ENCODE measurements at regions not wholly inside any gene's neighbourhood (a gene's known extent, or its start where the extent isn't known, plus 50 kb on each side); places are given as distances from the start of the nearest gene placed in this dataset.

DNA sequence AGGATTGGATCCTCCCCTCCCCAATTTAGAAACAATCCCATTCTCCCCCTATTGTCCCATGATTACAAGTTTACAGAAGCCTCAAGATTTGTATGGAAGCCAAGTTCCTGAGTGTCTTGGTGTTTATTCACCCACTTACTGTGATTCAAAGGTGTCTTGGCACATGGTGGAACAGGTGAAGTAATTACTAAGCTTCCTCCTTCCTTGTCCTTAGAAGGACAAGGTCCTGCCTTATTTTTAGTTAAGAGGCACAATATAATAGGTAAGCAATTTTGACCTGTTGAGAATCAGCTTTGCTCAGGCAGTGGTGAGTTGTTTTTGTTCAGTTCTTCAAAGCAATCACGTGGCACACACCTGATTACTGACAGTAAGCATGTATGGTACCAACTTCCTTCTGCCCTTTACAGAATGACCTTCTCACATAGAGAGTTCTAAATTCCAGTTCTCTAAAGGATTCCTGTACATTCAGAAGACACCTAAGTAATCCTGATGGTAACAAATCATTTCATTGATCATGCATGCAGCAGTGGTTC lies 60.7 kb upstream of the SLC13A1 start:
- peaks cover under 1 to 8% (median under 1%) of the 10 kb centered on the region in 7 donors for H3K9me3 Mint-ChIP-seq
- H3K36me3 Mint-ChIP-seq: no peaks in the 10 kb centered on the region
- intact Hi-C loops (cut with micrococcal nuclease): no loop called here
- Histone ChIP-seq H2AFZ (ENCODE audit: insufficient read depth, low read depth, low read length, poor library complexity, severe bottlenecking) (no peak overlapping the region), H3K4me2 (replicated peaks; ENCODE audit: extremely low read depth, low read length, poor library complexity, severe bottlenecking) (no peak overlapping the region), H3K9ac (ENCODE audit: insufficient read depth, low read length, poor library complexity, severe bottlenecking) (no peak overlapping the region), H3K27ac (ENCODE audit: low read depth in 1 of 2, low read length in 2 of 2) (no peak overlapping the region), H3K9me3 (replicated peaks in 1 of 2; ENCODE audit: control insufficient read depth in 1 of 2, insufficient read depth in 1 of 2, low read length in 2 of 2) (no peaks in the 10 kb centered on the region), H3K36me3 (replicated peaks in 1 of 2; ENCODE audit: control insufficient read depth in 1 of 2, insufficient read depth in 2 of 2, low read length in 2 of 2) (no peaks in the 10 kb centered on the region), H3K27me3 (ENCODE audit: control insufficient read depth in 2 of 2, insufficient read depth in 2 of 2, low read length in 2 of 2) (no peaks in the 10 kb centered on the region), H3K79me2 (ENCODE audit: insufficient read depth, low read length) (no peaks in the 10 kb centered on the region), H3K4me1 (ENCODE audit: control insufficient read depth in 1 of 2, insufficient read depth in 2 of 2, low read length in 2 of 2) (no peaks in the 10 kb centered on the region), H3K4me3 (replicated peaks in 1 of 3; ENCODE audit: low read depth in 2 of 3, low read length in 3 of 3) (no peak overlapping the region), H4K20me1 (ENCODE audit: insufficient read depth, low read length) (no peaks in the 10 kb centered on the region)
- no peak for DNase-seq
- 60% methylated on average over 1 of the region's 1 CpG for WGBS (ENCODE audit: insufficient coverage)
- no peak overlapping the region for H3K27ac Mint-ChIP-seq
- no peaks in the 10 kb centered on the region for H3K4me1 Mint-ChIP-seq
- no peak overlapping the region for H3K4me3 Mint-ChIP-seq
- TF ChIP-seq, protein P1, sequence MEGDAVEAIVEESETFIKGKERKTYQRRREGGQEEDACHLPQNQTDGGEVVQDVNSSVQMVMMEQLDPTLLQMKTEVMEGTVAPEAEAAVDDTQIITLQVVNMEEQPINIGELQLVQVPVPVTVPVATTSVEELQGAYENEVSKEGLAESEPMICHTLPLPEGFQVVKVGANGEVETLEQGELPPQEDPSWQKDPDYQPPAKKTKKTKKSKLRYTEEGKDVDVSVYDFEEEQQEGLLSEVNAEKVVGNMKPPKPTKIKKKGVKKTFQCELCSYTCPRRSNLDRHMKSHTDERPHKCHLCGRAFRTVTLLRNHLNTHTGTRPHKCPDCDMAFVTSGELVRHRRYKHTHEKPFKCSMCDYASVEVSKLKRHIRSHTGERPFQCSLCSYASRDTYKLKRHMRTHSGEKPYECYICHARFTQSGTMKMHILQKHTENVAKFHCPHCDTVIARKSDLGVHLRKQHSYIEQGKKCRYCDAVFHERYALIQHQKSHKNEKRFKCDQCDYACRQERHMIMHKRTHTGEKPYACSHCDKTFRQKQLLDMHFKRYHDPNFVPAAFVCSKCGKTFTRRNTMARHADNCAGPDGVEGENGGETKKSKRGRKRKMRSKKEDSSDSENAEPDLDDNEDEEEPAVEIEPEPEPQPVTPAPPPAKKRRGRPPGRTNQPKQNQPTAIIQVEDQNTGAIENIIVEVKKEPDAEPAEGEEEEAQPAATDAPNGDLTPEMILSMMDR (IDR thresholded peaks at IDR 0.05): no peak
- H3K27me3 Mint-ChIP-seq (ENCODE audit: low read depth in 3 of 3): no peaks in the 10 kb centered on the region

DNA sequence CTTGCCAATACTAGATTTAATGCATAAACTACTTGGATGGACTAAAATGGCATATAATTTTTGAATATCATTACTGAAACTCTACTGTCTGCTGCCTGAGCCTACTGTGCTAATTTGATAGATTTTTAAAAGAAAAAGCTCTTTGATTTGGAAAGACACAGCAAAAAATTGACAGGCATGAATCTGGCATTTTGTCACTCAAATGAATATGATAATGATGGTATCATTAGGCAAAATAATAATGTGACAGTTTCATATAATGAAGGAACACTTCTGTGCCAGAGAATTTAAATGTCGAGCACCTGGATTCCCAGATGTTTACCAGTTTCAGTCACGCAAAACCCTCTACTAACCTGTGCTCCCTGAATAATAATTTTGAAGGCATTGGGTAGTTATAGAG lies 60.0 kb upstream of the SLC13A1 start:
- no peaks in the 10 kb centered on the region for H3K27me3 ChIP-seq (ENCODE audit: control insufficient read depth in 2 of 2, insufficient read depth in 2 of 2, low read length in 2 of 2)
- no peak for DNase-seq
- intact Hi-C loops (cut with micrococcal nuclease): no loop called here
- Mint-ChIP-seq H3K27ac (no peak overlapping the region), H3K36me3 (no peaks in the 10 kb centered on the region), H3K4me3 (no peak overlapping the region), H3K4me1 (no peaks in the 10 kb centered on the region), H3K9me3 (peaks cover 0 to 10% (median 0%) of the 10 kb centered on the region in 7 donors), H3K27me3 (ENCODE audit: low read depth in 3 of 3) (no peaks in the 10 kb centered on the region)
- no peak overlapping the region for H2AFZ ChIP-seq (ENCODE audit: insufficient read depth, low read depth, low read length, poor library complexity, severe bottlenecking)
- no peaks in the 10 kb centered on the region for H3K36me3 ChIP-seq (replicated peaks in 1 of 2; ENCODE audit: control insufficient read depth in 1 of 2, insufficient read depth in 2 of 2, low read length in 2 of 2)
- H3K4me2 ChIP-seq (replicated peaks; ENCODE audit: extremely low read depth, low read length, poor library complexity, severe bottlenecking): no peak overlapping the region
- TF ChIP-seq, protein P1 (IDR thresholded peaks at IDR 0.05): no peak
- WGBS (ENCODE audit: insufficient coverage): no CpG with 5 or more reads among the region's 2 CpGs
- no peaks in the 10 kb centered on the region for H3K9me3 ChIP-seq (replicated peaks in 1 of 2; ENCODE audit: control insufficient read depth in 1 of 2, insufficient read depth in 1 of 2, low read length in 2 of 2)
- no peak overlapping the region for H3K9ac ChIP-seq (ENCODE audit: insufficient read depth, low read length, poor library complexity, severe bottlenecking)
- no peaks in the 10 kb centered on the region for H3K79me2 ChIP-seq (ENCODE audit: insufficient read depth, low read length)
- no peak overlapping the region for H3K27ac ChIP-seq (ENCODE audit: low read depth in 1 of 2, low read length in 2 of 2)
- H3K4me3 ChIP-seq (replicated peaks in 1 of 3; ENCODE audit: low read depth in 2 of 3, low read length in 3 of 3): no peak overlapping the region
- H3K4me1 ChIP-seq (ENCODE audit: control insufficient read depth in 1 of 2, insufficient read depth in 2 of 2, low read length in 2 of 2): no peaks in the 10 kb centered on the region
- no peaks in the 10 kb centered on the region for H4K20me1 ChIP-seq (ENCODE audit: insufficient read depth, low read length)

Measured in CD14-positive monocyte (primary cell).